Skeletal muscle satellite cell (primary cell): ENCODE measurements at regions not wholly inside any gene's neighbourhood (a gene's known extent, or its start where the extent isn't known, plus 50 kb on each side); places are given as distances from the start of the nearest gene placed in this dataset.

Experiments
- H3K27me3 ChIP-seq: 2 replicates; pipeline ENCODE4 v1.7.0; 2013; ENCODE audit warnings: low read length; ENCODE audit not compliant: control insufficient read depth, insufficient read depth
- H3K36me3 ChIP-seq: 2 replicates; pipeline ENCODE4 v1.7.0; 2013; ENCODE audit warnings: mild to moderate bottlenecking, control low read depth, low read length; ENCODE audit not compliant: insufficient read depth
- H3K4me1 ChIP-seq: 2 replicates; pipeline ENCODE4 v1.7.0; 2013; ENCODE audit warnings: low read length; ENCODE audit not compliant: control insufficient read depth, insufficient read depth
- H3K4me2 ChIP-seq: 2 replicates; pipeline ENCODE4 v1.7.0; 2013; ENCODE audit warnings: mild to moderate bottlenecking, low read length
- H3K4me3 ChIP-seq: 2 replicates; pipeline ENCODE4 v1.7.0; 2013; ENCODE audit warnings: low read length
- H3K9ac ChIP-seq: 2 replicates; pipeline ENCODE4 v1.7.0; 2013; ENCODE audit warnings: mild to moderate bottlenecking, low read depth, low read length, moderate library complexity
- H3K9me3 ChIP-seq: replicated peaks from 2 replicates; pipeline ENCODE4 v1.7.0; 2013; ENCODE audit warnings: mild to moderate bottlenecking, control low read depth, low read length

DNA sequence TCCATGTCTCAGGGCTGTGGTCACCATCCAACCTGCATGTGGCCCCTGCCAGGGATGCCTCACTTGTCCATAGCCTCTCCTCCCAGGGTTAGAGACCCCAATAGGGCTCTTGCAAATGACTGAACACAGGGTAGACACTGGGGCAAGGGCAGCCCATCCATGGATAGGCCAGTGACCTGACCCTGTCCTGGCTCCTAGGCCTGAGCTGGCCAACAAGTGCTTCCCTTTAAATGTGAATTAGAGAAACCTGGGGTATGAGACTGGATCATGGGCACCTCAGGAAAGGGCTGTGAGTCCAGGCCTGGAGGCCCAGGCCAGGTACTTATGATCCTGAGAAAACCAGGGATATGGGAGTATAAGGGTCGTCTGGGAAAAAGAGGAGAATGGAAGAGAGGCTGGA, 64.5 kb downstream of the COPS8 start:
- Histone ChIP-seq H3K4me2 (no peak overlapping the region), H3K9ac (no peak overlapping the region), H3K4me3 (no peak overlapping the region), H3K9me3 (peaks cover 25% of the 10 kb centered on the region), H3K27me3 (no peaks in the 10 kb centered on the region), H3K36me3 (no peaks in the 10 kb centered on the region), H3K4me1 (peaks cover 20% of the 10 kb centered on the region)

- no peaks in the 10 kb centered on the region for H3K27me3 ChIP-seq
- H3K36me3 ChIP-seq = no peaks in the 10 kb centered on the region
- H3K4me3 ChIP-seq = no peak overlapping the region
- H3K4me2 ChIP-seq = no peak overlapping the region
- H3K9ac ChIP-seq = no peak overlapping the region
- H3K4me1 ChIP-seq = peaks cover 27% of the 10 kb centered on the region
- peaks cover 23% of the 10 kb centered on the region for H3K9me3 ChIP-seq
These were observed 65.2 kb downstream of the COPS8 start for GRCh38 chr2:237150831-237151375.

DNA sequence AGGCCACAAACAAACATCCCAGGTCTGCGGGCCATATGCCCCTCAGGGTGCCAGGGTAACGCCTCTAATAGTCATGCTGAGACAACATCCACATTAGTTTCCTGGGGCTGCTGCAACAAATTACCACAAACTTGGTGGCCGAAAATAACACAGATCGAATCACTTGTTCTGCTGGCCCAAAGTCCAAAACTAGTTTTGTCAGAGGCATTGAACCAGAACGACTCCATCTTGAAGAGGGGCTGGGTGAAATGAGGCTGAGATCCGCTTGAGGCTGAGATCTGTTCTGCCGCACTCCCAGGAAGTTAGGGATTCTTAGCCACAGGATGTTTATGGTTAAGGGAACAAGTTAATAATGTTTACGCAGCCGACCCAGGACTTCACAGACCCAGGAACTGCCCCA, 66.7 kb downstream of the COPS8 start:
- peaks cover 12% of the 10 kb centered on the region for H3K9me3 ChIP-seq
- H3K4me3 ChIP-seq = no peak overlapping the region

GRCh38 chr2:237153181-237153580, 67.5 kb downstream of the COPS8 start:
- H3K36me3 ChIP-seq = no peaks in the 10 kb centered on the region
- H3K4me3 ChIP-seq = no peak overlapping the region
- no peaks in the 10 kb centered on the region for H3K27me3 ChIP-seq
- H3K9ac ChIP-seq = no peak overlapping the region
- H3K9me3 ChIP-seq = peaks cover 5% of the 10 kb centered on the region
- peaks cover 49% of the 10 kb centered on the region for H3K4me1 ChIP-seq
- H3K4me2 ChIP-seq = no peak overlapping the region

More for the DNA sequence above, 66.7 kb downstream of the COPS8 start:
- H3K4me1 ChIP-seq = peaks cover 40% of the 10 kb centered on the region
- no peaks in the 10 kb centered on the region for H3K27me3 ChIP-seq
- H3K4me2 ChIP-seq = no peak overlapping the region
- no peaks in the 10 kb centered on the region for H3K36me3 ChIP-seq
- no peak overlapping the region for H3K9ac ChIP-seq

DNA sequence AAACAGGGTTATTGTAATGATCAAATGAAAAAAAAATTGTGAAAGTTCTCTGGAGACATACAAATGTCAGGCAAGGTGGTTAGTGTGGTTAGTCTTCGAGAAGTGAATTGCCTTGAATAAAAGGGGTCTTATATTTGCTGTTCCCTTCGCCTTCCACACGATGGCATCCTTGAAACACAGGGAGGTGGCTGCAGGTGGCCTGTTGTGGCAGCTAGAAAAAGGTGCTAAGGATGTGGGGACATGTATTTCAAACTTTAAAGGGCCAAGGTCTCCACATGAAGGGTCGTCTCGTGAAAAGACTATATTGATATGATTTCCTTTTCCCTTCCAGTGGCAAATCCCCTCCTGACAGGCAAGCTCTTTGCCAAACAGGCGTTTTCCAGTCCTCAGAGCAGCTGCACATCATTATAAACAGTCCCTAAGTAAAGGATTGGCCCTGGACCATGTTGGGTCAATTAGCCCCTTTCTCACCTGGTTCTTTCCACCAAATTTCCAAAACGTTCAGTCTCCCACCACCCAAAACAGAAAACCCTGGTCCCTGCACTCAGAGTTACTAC, 68.5 kb downstream of the COPS8 start:
- H3K4me1 ChIP-seq = peaks cover 51% of the 10 kb centered on the region
- H3K27me3 ChIP-seq = no peaks in the 10 kb centered on the region
- no peak overlapping the region for H3K4me3 ChIP-seq
- H3K4me2 ChIP-seq = no peak overlapping the region
- no peaks in the 10 kb centered on the region for H3K9me3 ChIP-seq
- H3K9ac ChIP-seq = no peak overlapping the region
- H3K36me3 ChIP-seq = no peaks in the 10 kb centered on the region

DNA sequence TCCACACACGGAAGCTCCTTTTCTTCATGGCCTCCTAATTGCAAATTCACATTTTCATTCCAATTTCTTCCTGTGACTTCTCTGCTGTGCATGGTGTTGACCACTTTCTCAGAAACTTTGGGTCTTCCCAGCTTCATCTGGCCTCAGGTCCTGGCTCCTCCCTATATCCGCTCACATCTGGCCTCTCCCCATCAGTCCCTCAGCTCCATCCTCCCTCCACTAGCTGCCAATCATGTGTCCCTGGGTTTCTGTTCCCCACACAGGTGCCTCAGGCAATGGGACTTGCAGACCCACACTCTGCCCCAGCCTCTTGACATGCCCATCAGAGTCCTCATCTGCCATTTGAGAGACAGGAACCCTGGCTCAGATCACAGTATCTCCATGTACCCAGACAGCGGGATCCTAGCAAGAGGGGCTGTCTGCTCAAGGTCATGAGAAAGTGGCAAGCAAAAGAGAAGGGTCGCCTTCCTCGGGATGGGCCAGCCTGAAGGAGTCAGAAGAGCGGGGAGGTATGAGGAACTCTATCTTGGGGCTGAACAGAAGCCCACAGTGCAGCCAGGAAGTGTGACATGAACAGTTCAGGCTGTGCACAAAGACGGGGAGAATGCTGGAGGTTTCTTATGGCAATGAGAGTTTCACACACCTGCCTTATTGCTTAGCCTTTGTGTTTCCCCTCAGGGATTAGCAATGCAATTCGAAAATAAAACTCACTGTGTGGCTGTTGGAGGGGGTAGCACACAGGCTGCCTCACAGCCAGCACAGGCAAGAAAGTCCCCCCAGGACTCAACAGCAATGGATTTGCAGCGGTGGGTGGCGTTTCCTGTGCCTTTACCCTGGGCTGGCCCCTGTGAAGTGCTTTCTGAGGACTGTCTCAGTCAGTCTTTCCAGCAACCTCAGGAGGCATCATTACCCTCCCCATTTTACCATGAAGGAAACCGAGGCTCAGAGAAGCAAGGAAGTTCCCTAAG, 69.5 kb downstream of the COPS8 start:
- Histone ChIP-seq H3K4me1 (peaks cover 51% of the 10 kb centered on the region), H3K4me2 (peak overlapping the region; percentile 70), H3K36me3 (no peaks in the 10 kb centered on the region), H3K9me3 (no peaks in the 10 kb centered on the region), H3K27me3 (no peaks in the 10 kb centered on the region), H3K9ac (peak overlapping the region; percentile 79), H3K4me3 (no peak overlapping the region)

GRCh38 chr2:237156031-237156856, 70.6 kb downstream of the COPS8 start:
- Histone ChIP-seq H3K36me3 (no peaks in the 10 kb centered on the region), H3K9ac (peak overlapping the region; percentile 79), H3K4me2 (peak overlapping the region; percentile 70), H3K27me3 (no peaks in the 10 kb centered on the region), H3K4me3 (peak overlapping the region; percentile 40), H3K9me3 (no peaks in the 10 kb centered on the region), H3K4me1 (peaks cover 53% of the 10 kb centered on the region)

GRCh38 chr2:237156857-237157779, 71.4 kb downstream of the COPS8 start:
- peak overlapping the region; percentile 79 for H3K9ac ChIP-seq
- no peaks in the 10 kb centered on the region for H3K27me3 ChIP-seq
- peak overlapping the region; percentile 40 for H3K4me3 ChIP-seq
- peaks cover 53% of the 10 kb centered on the region for H3K4me1 ChIP-seq
- peak overlapping the region; percentile 70 for H3K4me2 ChIP-seq
- H3K9me3 ChIP-seq = no peaks in the 10 kb centered on the region
- no peaks in the 10 kb centered on the region for H3K36me3 ChIP-seq

GRCh38 chr2:237157780-237158102, 72.1 kb downstream of the COPS8 start:
- Histone ChIP-seq H3K4me2 (no peak overlapping the region), H3K9me3 (no peaks in the 10 kb centered on the region), H3K27me3 (no peaks in the 10 kb centered on the region), H3K36me3 (no peaks in the 10 kb centered on the region), H3K4me3 (no peak overlapping the region), H3K9ac (peak overlapping the region; percentile 13), H3K4me1 (peaks cover 53% of the 10 kb centered on the region)

- H3K36me3 ChIP-seq = no peaks in the 10 kb centered on the region
- H3K4me2 ChIP-seq = no peak overlapping the region
- no peaks in the 10 kb centered on the region for H3K9me3 ChIP-seq
- peak overlapping the region; percentile 13 for H3K9ac ChIP-seq
- no peak overlapping the region for H3K4me3 ChIP-seq
- peaks cover 53% of the 10 kb centered on the region for H3K4me1 ChIP-seq
- no peaks in the 10 kb centered on the region for H3K27me3 ChIP-seq
These were observed 72.5 kb downstream of the COPS8 start for GRCh38 chr2:237158194-237158593.
